ENCODE measurements at regions not wholly inside any gene's neighbourhood (a gene's known extent, or its start where the extent isn't known, plus 50 kb on each side); places are given as distances from the start of the nearest gene placed in this dataset.

GRCh38 chr2:220434385-220434784 is 807.0 kb downstream of the SLC4A3 start:
- TF ChIP-seq EZH2 (IDR thresholded peaks at IDR 0.05; ENCODE audit: insufficient read depth, poor library complexity, severe bottlenecking) (no peak), EZH2phosphoT487 (IDR thresholded peaks at IDR 0.05; ENCODE audit: insufficient read depth, low read depth) (no peak)
